GM19025 (cell line): ENCODE measurements at regions not wholly inside any gene's neighbourhood (a gene's known extent, or its start where the extent isn't known, plus 50 kb on each side); places are given as distances from the start of the nearest gene placed in this dataset.

Experiments used
- ATAC-seq: cut with Tn5 transposase; IDR thresholded peaks from one replicate; pipeline ENCODE4 v1.9.1; 2021; ENCODE audit warnings: mild to moderate bottlenecking, low read depth, moderate library complexity; ENCODE audit not compliant: unreplicated experiment

DNA sequence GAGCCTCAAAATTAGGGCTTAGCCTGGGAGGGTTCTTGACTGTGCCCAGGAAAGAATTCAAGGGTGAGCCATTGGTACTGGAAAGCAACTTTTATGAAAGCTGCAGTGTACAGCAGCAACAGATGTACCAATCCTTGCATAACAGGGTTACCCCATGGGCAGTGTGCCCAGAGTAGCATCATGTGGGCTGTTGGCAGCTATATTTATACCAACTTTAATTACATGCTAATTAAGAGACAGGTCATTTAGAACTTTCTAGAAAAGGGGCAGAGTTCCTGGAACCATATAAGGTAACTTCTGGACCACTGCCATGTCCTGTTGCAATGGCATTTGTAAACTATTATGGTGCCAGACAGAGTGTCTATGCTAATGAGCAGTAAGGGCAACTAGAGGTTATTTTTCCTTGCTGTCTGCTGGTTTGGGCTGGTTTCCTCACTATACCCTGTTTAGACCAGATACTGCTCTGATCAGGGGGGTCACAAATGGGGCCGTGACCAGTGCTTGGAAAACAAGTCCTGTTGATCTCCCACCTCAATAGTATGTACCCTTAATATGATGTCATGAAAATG lies 1120.5 kb upstream of the RAG2 start:
- no peak for ATAC-seq

DNA sequence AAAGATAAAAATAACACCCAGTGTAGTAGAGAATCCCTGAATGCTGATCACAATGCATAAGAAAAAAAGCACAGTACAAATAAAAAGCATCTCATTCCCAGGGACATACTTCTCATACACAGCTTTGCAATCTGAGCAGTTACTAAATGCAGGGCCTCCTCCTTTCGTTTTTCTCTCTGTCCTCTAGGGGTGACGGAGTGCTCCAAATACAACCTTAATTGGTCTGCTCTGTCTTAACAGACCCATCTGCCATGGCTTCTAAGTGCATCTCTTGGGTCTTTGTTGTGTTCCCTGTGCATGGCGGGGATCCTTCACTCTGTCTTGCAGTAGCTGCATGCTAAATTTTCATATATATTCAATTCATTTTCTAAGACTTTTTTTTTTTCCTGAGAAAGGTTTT lies 1114.2 kb upstream of the RAG2 start:
- no peak for ATAC-seq

DNA sequence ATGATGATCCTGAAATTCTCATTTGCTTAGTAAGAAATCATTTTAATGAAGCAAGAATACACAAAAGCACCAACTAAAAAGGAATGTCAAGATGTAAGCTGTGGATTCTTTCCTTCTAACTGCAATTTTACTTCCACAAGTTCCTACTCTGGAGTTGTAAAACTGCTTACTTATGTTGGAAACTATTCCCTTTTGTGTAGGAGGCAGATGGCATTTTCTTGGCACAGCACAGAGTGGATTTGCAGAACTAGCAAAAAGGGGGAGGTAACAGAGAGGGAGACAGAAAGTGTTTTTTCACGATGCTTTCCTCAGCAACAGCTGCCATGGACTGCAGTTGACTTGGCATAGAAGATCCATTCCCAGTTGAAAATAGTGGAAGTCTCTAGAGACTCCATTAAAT lies 1112.0 kb upstream of the RAG2 start:
- ATAC-seq: no peak

DNA sequence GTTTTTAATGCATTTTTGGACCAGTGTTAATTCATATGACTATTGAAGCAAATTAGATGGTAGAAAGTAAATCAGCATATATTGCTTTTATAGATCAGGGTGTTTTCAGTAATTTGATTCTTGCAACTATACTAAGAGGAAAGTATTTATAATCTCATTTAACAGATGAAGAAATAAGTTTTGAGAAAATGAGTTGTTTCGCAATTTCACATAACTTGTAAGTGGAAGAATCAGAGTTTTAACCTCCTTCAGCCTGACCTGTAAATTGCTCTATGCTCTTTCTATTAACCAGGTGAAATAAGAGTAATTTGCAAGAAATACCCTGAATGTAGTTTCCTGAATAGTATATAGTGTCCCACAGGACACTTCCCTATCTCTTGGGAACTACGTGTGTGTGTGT lies 1106.8 kb upstream of the RAG2 start:
- no peak for ATAC-seq

DNA sequence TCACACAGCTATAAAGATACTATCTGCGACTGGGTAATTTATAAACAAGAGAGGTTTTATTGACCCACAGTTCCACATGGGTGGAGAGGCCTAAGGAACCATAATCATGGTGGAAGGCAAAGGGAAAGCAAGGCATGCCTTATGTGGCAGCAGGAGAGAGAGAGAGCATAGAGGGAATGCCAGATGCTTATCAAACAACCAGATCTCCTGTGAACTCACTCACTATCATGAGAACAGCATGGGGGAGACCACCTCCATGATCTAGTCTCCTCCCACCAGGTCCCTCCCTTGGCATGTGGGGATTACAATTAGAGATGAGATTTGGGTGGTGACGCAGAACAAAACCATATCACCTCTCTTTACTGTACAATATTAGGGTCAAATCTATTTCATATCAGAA lies 1101.6 kb upstream of the RAG2 start:
- no peak for ATAC-seq

DNA sequence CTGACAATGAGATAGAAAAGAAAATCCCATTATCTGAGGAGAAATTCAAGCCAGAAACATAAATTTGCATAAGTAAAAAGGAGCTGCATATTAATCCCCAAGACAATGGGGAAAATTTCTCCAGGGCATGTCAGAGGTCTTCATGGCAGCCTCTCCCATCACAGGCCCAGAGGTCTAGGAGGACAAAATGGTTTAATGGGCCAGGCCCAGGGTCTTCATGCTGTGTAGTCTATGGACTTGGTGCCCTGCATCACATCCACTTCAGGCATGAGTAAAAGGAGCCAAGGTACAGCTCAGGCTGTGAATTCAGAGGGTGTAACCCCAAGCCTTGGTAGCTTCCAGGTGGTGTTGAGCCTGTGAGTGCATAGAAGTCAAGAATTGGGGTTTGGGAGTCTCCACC lies 1097.2 kb upstream of the RAG2 start:
- ATAC-seq: no peak

DNA sequence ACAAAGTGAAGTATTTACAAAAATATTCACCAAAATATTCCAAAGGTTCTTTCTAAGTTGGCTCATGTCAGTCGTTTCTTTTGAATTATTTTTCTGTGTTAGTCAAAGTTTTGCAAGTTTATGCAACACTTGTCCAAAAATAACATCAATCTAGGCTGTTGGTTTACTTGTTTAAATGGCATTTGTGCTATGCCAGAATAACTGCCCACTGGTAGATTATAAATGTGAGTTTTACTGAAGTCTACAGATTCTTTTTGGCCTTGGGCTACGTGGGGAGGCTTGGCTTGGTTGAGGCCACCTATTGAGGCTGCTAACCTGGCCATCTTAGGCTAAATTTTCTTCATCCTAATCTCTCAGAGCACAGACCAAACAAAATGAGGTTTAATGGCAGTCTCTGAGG lies 1091.9 kb upstream of the RAG2 start:
- ATAC-seq: no peak

DNA sequence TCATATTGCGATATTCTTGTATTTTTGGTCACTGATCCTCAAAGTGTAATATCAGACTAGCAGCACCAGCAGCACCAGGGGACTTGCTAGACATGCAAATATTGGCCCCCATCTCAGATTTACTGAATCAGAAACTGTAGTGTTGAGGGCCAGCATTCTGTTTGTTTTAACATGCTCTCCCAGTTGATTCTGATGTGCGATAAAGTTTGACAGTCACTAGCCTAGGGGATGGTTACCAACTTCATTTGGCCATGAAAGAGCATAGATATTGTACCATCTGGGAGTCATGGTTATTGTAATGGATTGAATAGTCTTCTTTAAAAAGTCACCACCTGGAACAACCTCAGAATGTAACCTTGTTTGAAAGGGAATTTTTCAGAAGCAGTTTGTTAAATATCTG lies 1090.4 kb upstream of the RAG2 start:
- ATAC-seq: no peak

DNA sequence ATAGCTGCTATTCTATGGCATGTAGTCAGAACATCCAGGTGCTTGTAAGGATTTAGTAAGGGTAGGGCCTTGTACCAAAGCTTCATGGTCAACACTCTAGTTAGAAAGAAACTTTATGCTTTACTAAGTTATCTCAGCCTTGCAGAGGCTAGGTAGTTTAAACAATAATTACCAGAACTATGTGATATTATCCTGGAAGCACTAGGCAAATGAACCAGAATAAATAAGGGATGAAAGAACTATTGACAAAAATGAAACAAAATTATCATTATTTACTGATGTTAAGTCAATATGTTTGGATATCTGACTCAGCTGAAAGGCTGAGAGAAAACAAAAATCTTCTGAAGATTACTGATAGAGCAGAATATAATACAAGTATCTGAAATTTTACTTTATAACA lies 1089.1 kb upstream of the RAG2 start:
- ATAC-seq: no peak

DNA sequence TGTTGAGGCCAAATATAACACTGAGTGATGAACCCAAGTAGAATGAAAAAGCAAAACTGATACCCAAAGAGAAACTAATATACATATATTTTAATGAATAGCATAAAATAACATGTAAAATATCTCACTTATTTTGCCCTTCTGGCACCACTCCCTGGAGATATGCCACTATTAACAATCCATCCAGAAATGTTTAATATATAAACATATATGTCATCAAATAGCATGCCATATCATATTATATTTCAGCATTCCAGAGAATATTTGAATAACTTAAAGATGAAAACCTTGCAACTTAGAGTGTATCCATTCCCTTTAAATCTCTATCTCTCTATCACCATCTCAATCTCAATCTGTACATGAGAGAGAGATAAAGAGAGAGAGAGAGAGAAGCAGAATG lies 1073.3 kb upstream of the RAG2 start:
- no peak for ATAC-seq

DNA sequence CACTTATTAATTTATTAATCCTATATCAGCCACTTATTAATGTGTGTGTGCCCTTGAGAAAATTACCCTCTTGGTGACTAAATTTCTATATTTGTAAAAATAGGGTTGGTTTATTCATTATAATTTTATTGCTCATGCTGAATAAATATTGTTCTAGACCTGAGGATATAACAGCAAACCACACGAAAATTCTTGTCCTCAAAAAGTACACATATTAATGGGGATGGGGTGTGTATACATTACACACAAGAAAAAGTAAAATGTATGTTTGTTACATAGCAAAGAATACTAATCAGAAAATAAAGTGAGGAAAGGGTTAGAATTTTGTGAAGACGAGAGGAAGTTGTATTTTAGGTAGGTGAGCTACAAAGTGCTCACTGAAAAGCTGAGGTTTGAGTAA lies 1068.9 kb upstream of the RAG2 start:
- no peak for ATAC-seq

DNA sequence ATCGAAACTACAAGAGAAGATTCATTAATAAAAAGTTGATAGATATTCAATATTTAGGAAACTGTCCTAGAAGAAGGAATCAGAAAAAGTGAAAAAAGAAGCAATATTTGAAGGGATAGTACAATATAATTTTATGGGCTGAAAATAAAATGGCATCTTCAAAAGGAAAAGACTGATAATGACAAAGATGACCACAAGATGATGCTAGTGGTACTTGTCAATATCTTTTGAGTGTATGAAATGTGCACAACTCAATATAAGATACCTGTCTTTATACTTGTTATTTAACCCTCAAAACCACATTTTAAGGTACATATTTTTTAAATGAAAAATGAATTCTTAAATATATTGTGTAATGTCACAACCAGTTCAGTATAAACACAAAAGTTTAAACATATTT lies 1059.6 kb upstream of the RAG2 start:
- ATAC-seq: no peak

DNA sequence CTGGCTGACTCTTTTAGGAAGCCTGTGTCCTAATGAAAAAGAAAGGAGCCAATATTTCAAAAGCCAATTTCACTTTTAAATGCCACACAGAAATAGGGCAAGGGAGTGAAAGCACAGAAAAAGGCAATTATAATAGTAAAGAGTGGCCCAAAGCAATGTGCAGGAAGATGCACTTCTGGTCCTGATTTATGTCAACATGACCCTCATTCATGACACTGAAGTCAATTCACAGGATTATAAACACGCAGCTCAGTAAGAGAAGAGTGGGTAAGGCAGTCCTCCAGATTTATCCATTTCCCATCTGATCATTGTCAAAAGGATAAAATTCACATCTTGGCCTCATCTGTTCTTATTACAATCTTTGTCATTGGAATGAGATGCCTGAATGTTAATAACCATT lies 1049.7 kb upstream of the RAG2 start:
- no peak for ATAC-seq

DNA sequence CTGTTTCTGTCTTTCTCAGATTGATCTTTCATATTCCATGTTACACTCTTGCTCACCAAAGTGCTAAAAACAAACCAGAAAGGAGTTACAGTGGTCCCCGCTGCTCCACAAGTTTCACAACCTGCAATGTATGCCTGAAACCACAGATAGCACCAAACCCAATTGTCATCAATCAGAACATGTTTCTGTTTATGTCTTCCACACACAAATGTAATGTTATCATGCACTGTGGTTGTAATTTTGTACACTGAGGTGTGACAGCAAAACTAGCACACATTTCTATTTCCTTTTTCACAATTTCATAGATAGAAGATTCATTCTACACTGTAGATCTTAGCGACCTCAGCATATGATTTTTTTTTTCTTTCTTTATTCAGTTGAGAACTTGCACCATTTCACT lies 1045.9 kb upstream of the RAG2 start:
- no peak for ATAC-seq

DNA sequence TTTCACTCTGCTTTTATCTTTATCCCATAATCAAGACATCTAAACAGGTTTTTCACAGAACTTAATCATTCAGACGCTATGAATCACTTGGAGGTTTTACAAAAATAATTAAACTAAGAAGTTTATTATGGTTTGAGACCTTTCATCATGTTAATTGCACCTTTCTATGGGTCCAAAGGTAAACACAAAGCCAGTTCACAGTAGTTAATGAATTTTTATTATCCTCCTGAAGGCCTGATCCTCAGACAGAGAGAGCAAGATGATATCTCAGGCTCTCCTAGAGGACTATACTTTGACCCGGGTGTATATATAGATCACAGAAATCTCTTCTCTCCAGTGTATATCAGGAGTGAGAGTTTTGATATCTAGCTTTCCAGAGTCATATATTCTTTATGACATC lies 1044.3 kb upstream of the RAG2 start:
- ATAC-seq: no peak

DNA sequence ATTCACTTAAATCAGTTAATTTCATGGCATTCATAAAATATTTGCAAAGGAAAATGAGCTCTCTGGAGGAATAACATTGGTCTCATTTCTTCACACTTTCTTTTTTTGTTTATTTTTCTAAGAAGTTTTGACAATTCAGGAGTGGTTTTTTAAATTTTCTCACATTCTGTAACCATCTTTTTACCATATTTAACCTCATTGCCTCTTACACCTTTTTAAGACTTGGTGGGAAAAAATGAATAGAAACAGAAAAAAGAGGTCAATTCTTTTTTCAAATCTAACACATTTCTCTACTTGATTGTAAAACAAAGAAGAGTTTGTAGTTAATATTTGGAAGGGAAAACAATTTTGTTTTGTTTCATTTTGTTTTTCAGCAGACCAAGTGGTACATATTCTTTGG lies 1034.7 kb upstream of the RAG2 start:
- ATAC-seq: no peak

DNA sequence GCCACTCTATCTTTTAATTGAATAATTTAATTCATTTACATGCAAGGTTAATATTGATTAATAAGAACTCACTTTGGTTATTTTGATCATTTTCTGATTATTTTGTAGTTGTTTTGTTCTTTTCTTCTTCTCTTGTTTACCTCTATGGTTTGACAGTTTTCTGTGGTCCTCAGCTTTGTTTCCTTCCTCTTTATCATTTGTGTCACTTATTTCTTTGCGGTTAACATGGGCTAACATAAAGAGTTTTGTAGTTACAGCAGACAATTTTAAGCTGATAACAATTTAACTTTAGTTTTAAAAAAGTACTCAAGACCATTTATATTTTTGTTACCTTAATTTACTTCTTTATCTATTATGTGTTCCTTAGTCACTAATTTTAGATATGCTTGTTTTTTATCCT lies 1032.8 kb upstream of the RAG2 start:
- ATAC-seq: no peak

DNA sequence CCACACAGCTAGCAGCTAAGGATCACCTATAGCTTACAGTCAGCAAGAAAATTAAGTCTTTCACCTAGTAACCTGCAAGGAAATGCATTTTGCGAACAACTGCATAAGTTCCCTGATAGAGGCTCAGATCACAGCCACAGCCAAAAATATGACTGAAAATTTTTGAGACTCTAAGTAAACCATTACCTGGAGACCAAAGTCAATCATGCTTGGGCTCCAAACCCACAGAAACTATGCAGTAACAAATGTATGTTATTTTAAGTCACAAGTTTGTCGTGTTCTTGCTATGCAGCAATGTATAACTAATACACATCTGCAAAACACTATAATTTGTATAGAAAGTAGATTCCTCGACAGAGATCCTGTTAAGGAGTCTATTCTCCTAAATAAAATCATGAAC lies 1025.7 kb upstream of the RAG2 start:
- ATAC-seq: no peak

DNA sequence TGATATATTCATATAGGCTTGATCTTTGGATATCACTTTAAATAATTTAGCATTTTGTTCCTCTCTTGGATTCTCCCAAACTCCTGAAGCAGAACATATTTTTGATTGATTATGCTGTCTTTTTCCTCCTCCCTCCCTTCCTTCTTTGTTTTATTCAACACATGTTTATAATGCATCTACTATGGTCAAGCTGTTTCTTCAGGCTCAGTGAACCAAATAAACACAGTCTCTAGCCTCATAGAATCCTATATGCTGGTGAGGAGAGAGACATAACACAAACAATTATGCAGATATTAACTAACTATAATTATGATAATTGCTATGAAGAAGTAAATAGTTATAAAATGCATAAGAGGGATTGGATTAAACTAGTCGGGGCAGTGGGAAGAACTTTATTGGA lies 1023.6 kb upstream of the RAG2 start:
- no peak for ATAC-seq

DNA sequence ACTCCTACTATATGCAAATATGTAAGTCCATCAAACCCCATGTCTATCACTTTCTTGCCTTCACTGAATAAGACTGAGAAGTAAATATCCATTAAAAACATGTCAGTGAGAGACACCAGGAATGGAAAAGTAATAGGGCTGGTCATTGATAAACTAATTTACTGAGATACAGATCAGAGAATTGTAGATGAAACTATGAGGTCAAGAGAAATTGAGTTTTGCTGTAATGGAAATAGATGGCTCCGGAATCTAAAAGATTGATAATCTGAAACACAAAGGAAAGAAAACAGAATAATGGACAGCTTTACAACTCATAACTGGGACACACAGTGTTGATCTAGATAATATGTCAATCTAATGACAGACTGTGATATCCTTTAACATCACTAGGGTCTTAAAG lies 1018.3 kb upstream of the RAG2 start:
- no peak for ATAC-seq

DNA sequence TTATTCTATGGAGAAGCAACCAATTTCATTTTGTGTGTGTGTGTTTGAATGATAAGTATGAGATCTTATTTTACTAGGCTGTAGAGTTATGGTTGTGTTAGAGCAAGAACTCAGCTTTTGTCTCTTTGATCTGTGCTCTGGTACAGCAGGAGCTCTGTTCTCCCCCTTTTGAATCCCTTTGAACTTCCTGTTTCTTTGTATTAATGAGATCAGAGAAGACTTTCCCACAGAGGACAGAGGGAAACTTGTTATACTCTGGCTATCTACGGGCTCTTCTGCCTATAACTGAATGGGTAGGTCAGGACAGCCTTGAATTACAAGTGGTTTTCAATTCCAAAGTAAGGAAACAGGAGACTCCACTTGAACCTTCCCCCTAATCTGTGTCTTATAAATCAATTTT lies 1015.0 kb upstream of the RAG2 start:
- ATAC-seq: no peak

DNA sequence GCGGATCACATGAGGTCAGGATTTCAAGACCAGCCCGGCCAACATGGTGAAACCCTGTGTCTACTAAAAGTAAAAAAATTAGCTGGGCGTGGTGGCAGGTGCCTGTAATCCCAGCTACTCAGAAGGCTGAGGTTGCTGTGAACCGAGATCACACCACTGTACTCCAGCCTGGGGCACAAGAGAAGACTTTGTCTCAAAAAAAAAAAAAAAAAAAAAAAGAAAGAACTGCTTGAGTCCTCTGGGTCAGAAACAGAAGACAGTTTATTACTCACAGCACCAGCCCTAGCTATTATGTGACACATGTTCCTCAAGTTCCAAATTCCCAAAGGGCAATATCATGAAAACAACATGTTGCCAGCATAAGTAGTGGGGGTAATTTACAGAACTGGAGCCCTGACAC lies 1014.1 kb upstream of the RAG2 start:
- ATAC-seq: no peak

DNA sequence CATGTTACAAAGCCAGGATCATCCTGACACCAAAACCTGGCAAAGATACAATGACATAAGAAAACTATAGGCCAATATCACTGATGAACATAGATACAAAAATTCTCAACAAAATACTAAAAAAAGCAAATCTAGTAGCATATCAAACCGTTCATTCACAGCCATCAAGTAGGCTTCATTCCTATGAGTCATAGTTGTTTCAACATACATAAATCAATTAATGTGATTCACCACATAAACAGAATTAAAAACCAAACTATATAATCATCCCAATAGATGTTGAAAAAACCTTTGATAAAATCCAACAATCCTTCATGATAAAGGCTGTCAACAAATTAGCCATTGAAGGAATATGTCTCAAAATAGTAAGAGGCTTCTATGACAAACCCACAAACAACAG lies 1007.2 kb upstream of the RAG2 start:
- no peak for ATAC-seq
